GM10248 (cell line): ENCODE measurements at regions not wholly inside any gene's neighbourhood (a gene's known extent, or its start where the extent isn't known, plus 50 kb on each side); places are given as distances from the start of the nearest gene placed in this dataset.

Source experiments
- CTCF ChIA-PET: fragments of 300-600 bp; sonication (Branson Sonifier 250); formaldehyde crosslinking; extraction: SDS; loops from one replicate; lab custom pipeline; 2021; ENCODE audit warnings: antibody characterized with exemption; lab: Yijun Ruan, JAX
- POLR2A ChIA-PET: fragments of 350-650 bp; sonication (Branson Sonifier 250); formaldehyde crosslinking; extraction: SDS; loops from one replicate; lab custom pipeline; 2020; ENCODE audit warnings: antibody characterized with exemption; lab: Yijun Ruan, JAX
- DNase-seq: peaks from one replicate; pipeline ENCODE4 v3.0.0; 2012; ENCODE audit errors: extremely low spot score
- TF ChIP-seq, protein P1 (sequence below): IDR thresholded peaks from 2 replicates; pipeline ENCODE4 v1.5.1; 2012; ENCODE audit warnings: mild to moderate bottlenecking, low read depth; ENCODE audit errors: extremely low read depth, missing control alignments, control extremely low read depth

DNA sequence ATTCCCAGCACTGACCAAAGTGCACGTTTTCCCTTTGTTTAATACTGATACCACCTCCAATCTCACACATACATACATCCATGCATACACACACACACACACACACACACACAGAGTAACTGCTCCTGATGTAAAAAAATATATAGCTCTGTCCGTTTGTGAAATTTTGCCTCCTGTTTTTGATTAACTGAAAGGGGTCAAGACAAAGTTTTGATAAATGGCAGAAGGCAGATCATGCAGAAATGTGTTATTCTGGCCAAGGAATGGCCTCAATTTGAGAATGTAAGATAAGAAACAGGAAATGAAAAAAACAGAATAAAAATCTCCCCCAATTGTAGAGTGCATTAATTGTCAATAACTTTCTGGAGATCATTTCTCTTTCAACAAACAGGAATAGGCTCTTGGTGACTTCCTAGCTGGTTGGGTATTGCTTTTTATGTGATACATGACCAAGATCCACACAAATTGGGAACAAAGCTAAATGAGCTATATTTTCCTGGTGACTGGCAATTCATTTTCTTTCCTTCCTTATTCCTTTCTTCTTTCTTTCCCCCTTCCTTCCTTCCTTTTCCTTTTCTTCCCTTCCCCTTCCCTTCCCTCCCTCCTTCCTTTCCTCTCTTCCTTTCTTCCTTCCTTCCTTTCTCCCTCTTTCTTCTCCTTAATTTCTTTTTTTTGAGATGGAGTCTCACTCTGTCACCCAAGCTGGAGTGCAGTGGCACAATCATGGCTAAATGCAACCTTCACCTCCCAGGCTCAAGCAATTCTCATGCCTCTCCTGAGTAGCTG is 88.9 kb upstream of the PMAIP1 start:
- no peak for DNase-seq
- ChIA-PET CTCF (interaction anchor here (1.3 to 5.9 kb wide), 2 partner anchors 12 to 28 kb away, joined by 4 to 53 read pairs; no protein-coding TSS in a partner anchor), POLR2A (no interaction called here)
- TF ChIP-seq, protein P1, sequence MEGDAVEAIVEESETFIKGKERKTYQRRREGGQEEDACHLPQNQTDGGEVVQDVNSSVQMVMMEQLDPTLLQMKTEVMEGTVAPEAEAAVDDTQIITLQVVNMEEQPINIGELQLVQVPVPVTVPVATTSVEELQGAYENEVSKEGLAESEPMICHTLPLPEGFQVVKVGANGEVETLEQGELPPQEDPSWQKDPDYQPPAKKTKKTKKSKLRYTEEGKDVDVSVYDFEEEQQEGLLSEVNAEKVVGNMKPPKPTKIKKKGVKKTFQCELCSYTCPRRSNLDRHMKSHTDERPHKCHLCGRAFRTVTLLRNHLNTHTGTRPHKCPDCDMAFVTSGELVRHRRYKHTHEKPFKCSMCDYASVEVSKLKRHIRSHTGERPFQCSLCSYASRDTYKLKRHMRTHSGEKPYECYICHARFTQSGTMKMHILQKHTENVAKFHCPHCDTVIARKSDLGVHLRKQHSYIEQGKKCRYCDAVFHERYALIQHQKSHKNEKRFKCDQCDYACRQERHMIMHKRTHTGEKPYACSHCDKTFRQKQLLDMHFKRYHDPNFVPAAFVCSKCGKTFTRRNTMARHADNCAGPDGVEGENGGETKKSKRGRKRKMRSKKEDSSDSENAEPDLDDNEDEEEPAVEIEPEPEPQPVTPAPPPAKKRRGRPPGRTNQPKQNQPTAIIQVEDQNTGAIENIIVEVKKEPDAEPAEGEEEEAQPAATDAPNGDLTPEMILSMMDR = no peak

DNA sequence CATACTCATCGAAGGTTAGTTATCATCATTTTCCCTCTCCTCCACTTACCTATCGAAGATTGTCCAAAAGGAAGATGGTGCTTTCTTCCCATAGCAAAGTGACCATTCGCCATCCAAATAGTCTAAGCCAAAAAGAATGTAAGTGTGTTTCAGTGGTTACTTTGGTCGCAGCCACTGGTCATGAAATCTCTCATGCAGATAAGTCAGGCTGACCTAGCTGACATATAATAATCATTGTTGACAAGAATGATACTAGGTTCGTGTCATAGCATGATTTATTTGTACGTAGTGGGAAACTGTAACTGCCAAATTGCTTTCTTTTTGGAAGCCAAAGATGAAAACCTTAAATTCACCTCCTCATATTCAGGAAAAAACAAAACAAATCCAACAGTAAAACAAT is 89.6 kb upstream of the PMAIP1 start:
- CTCF ChIA-PET = interaction anchor here (1.3 to 5.9 kb wide), 2 partner anchors 13 to 28 kb away, joined by 4 to 53 read pairs; no protein-coding TSS in a partner anchor
- TF ChIP-seq, protein P1 = no peak
- POLR2A ChIA-PET = no interaction called here
- no peak for DNase-seq

GRCh38 chr18:59802031-59802430 is 97.8 kb upstream of the PMAIP1 start:
- POLR2A ChIA-PET = no interaction called here
- CTCF ChIA-PET = interaction anchor here (1.3 to 2.8 kb wide), 6 partner anchors 10 to 343 kb away, joined by 3 to 9 read pairs (median 4); no protein-coding TSS in a partner anchor
- DNase-seq = no peak
- TF ChIP-seq, protein P1 = no peak

GRCh38 chr18:59801576-59801975 is 98.2 kb upstream of the PMAIP1 start:
- ChIA-PET POLR2A (no interaction called here), CTCF (interaction anchor here (1.3 to 2.8 kb wide), 6 partner anchors 10 to 343 kb away, joined by 3 to 9 read pairs (median 4); no protein-coding TSS in a partner anchor)
- TF ChIP-seq, protein P1 = no peak
- no peak for DNase-seq

GRCh38 chr18:59800897-59801296 is 98.9 kb upstream of the PMAIP1 start:
- ChIA-PET POLR2A (no interaction called here), CTCF (interaction anchor here (1.5 to 1.7 kb wide), 4 partner anchors 10 to 23 kb away, joined by 3 to 9 read pairs (median 4); no protein-coding TSS in a partner anchor)
- DNase-seq = no peak
- TF ChIP-seq, protein P1 = no peak

DNA sequence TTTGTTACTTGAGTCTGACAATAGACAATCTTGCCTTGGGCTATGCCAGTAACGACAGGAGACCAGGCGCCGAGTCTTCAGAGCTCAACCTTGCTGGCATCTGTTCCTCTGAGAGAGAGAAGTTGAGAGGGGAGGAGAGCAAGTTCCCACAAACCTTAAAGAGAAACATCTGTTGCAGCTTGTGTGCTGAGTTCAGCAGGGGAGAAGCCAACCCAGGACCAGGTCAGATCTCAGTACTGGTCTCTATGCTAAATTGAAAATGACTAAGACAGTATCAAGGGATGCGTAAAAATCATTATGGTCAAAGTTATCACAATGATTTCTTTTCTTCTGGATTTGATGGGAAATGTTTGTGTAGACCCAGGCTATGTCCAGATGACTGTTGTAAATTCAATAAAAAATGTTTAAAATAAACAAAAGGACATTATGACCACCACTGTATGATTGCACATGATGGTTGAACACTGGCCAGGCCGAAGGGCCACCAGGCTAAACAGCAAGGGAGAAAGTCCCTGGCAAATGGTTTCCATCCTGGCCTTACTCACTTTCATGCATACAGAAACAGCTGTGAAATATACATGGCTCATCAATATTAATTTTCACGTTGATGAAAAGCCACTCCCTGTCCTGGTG is 100.3 kb upstream of the PMAIP1 start:
- TF ChIP-seq, protein P1 = no peak
- ChIA-PET POLR2A (no interaction called here), CTCF (interaction anchor here (1.7 kb wide), 1 partner anchor 24 kb away, joined by 9 read pairs; no protein-coding TSS in a partner anchor)
- no peak for DNase-seq
